ENCODE measurements at regions not wholly inside any gene's neighbourhood (a gene's known extent, or its start where the extent isn't known, plus 50 kb on each side); places are given as distances from the start of the nearest gene placed in this dataset.

DNA sequence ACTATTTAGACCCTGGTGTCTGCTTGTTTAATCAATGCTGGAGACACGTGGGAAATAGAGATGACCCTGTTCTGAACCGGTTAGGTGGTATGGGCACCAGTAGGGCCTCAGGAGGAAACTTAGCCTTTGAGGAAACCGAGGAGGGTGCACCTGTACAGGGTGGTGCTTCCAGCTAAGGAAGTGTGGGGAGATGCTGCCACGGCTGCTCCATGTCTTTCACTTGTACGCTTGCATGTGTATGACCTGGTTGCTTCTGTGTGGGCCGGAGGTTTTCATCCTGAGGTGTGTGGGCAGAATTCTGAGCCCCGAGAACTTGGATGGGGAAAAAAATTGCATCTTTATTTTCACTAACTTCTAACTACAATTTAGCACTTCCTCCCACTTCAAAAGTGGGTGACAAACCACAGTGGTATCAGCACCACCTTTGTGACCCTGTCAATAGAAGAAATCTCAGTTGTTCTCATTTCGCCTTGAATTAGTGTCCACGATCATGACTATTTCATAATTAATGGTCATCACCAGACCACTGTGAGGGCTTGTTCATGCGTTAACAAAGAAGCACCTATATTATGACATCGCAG, 99.8 kb upstream of the SPATA31C2 start:
- peaks cover 9 to 19% (median 11%) of the 10 kb centered on the region in 4 donors for H3K4me1 Mint-ChIP-seq
- peak overlapping the region in 1 of 7 donors; percentile 52 for H3K27ac Mint-ChIP-seq
- H3K4me1 ChIP-seq (ENCODE audit: insufficient read depth, low read length) = peaks cover 11% of the 10 kb centered on the region
- H3K36me3 ChIP-seq (ENCODE audit: insufficient read depth, low read length) = no peaks in the 10 kb centered on the region
- H3K27ac ChIP-seq (ENCODE audit: low read depth, low read length) = no peak overlapping the region
- no peaks in the 10 kb centered on the region for H3K9me3 ChIP-seq (ENCODE audit: control insufficient read depth in 1 of 2, low read length in 2 of 2)
- ChIA-PET POLR2A (ENCODE audit: partially characterized antibody) (no interaction called here), CTCF (ENCODE audit: partially characterized antibody) (no interaction called here)
- DNase-seq = no peak
- no peaks in the 10 kb centered on the region for H3K9me3 Mint-ChIP-seq
- H3K27me3 ChIP-seq (ENCODE audit: insufficient read depth, low read length) = no peaks in the 10 kb centered on the region
- H3K36me3 Mint-ChIP-seq = no peaks in the 10 kb centered on the region
- intact Hi-C loops (cut with micrococcal nuclease) = no loop called here
- H3K4me3 ChIP-seq (ENCODE audit: low read length in 2 of 2) = no peak overlapping the region
- peak overlapping the region in 3 of 8 donors; percentile 3 to 46 (median 23) for H3K4me3 Mint-ChIP-seq
- peaks cover 9 to 10% of the 10 kb centered on the region in 2 donors for H3K27me3 Mint-ChIP-seq

DNA sequence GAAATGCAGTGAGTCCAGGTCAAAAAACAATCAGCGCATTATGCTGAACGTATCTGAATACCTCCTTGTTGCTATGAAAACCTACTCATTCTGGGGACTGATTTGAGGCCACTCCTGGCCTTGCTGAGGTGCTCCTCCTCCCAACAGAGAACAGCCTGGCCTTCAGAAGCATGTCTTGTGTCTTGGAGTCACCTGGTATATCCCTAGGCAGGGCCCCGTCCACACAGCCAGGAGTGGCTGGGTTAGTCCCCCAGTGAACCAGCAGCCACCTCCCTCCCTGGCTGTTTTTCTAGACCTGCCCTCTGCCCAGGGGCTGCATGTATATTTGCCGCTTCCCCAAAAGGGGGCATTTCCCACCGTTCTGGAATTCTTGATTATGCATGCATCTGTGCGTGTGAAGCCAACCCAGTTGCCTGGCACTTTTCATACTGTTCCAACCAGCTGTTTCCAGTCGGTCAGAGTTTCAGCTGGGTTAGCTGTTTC, 99.2 kb upstream of the SPATA31C2 start:
- Mint-ChIP-seq H3K36me3 (peaks cover 0 to under 1% of the 10 kb centered on the region in 2 donors), H3K27me3 (peaks cover 6 to 9% of the 10 kb centered on the region in 2 donors), H3K4me1 (peaks cover 9 to 19% (median 11%) of the 10 kb centered on the region in 4 donors), H3K9me3 (peaks cover 0 to 2% (median under 1%) of the 10 kb centered on the region in 8 donors), H3K4me3 (no peak overlapping the region), H3K27ac (peak overlapping the region in 1 of 7 donors; percentile 52)
- no peaks in the 10 kb centered on the region for H3K36me3 ChIP-seq (ENCODE audit: insufficient read depth, low read length)
- POLR2A ChIA-PET (ENCODE audit: partially characterized antibody) = no interaction called here
- H3K27ac ChIP-seq (ENCODE audit: low read depth, low read length) = no peak overlapping the region
- peaks cover 11% of the 10 kb centered on the region for H3K4me1 ChIP-seq (ENCODE audit: insufficient read depth, low read length)
- no peak overlapping the region for H3K4me3 ChIP-seq (ENCODE audit: low read length in 2 of 2)
- no peaks in the 10 kb centered on the region for H3K9me3 ChIP-seq (ENCODE audit: control insufficient read depth in 1 of 2, low read length in 2 of 2)
- intact Hi-C loops (cut with micrococcal nuclease) = no loop called here
- no peaks in the 10 kb centered on the region for H3K27me3 ChIP-seq (ENCODE audit: insufficient read depth, low read length)
- CTCF ChIA-PET (ENCODE audit: partially characterized antibody) = no interaction called here
- DNase-seq = no peak

DNA sequence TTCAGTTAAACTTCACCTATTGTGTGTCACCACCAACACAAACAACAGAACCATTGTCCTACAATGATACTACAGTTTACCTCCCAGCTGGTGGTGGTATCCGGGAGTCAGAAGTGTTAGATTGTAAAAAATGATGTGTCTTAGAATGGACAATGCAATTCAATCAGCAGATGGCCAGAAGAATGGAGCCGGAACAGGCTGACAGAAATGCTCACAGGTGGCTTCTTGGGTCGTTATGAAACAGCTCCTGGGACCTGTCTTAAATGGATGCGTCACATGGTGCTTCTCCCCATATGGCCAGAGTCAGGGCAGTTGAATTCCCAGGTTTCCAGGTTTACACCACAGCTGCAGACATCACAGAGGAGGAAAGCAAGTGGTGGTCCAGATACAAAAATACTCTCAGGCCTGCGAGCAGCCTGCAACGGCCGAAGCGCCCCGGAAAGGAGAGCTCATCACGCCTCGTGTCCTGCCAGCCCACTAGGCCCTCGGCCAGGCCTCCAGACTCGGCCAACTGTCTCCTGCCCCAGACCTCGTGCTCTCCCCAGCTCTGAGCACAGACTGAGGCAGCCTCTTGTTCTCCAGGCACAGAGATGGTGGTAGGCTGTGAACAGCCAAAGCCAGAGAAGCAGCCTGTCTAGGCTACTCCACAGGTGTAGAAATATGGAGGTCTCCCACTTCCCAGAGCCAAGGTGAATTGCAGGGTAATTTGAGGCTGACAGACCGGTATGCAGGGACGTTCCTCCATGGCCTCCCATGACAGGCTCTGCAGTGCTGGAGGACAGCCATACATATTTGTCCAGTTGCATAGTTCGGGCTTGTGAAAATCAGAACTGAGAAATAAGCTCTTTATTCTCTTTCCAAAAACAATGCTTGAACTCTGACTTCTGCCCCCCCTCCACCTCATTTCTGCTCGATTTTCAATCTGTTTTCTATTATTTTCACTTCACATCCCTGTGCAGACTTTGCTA, 98.5 kb upstream of the SPATA31C2 start:
- peaks cover 9 to 19% (median 11%) of the 10 kb centered on the region in 4 donors for H3K4me1 Mint-ChIP-seq
- DNase-seq = no peak
- intact Hi-C loops (cut with micrococcal nuclease) = no loop called here
- H3K27ac Mint-ChIP-seq = peak overlapping the region in 2 of 7 donors; percentile 22 to 62
- H3K4me3 ChIP-seq (ENCODE audit: low read length in 2 of 2) = no peak overlapping the region
- no peaks in the 10 kb centered on the region for H3K9me3 ChIP-seq (ENCODE audit: control insufficient read depth in 1 of 2, low read length in 2 of 2)
- H3K4me1 ChIP-seq (ENCODE audit: insufficient read depth, low read length) = peaks cover 11% of the 10 kb centered on the region
- peaks cover 0 to 5% (median 3%) of the 10 kb centered on the region in 8 donors for H3K9me3 Mint-ChIP-seq
- ChIA-PET POLR2A (ENCODE audit: partially characterized antibody) (no interaction called here), CTCF (ENCODE audit: partially characterized antibody) (no interaction called here)
- H3K36me3 Mint-ChIP-seq = peaks cover 0 to 5% of the 10 kb centered on the region in 2 donors
- no peak overlapping the region for H3K4me3 Mint-ChIP-seq
- H3K27me3 ChIP-seq (ENCODE audit: insufficient read depth, low read length) = no peaks in the 10 kb centered on the region
- H3K27ac ChIP-seq (ENCODE audit: low read depth, low read length) = no peak overlapping the region
- H3K36me3 ChIP-seq (ENCODE audit: insufficient read depth, low read length) = no peaks in the 10 kb centered on the region
- H3K27me3 Mint-ChIP-seq = peaks cover 8 to 10% of the 10 kb centered on the region in 2 donors

GRCh38 chr9:88235615-88236014, 97.3 kb upstream of the SPATA31C2 start:
- no peak overlapping the region for H3K4me3 Mint-ChIP-seq
- H3K9me3 Mint-ChIP-seq = peaks cover 0 to 10% (median 4%) of the 10 kb centered on the region in 8 donors
- Histone ChIP-seq H3K36me3 (ENCODE audit: insufficient read depth, low read length) (no peaks in the 10 kb centered on the region), H3K9me3 (ENCODE audit: control insufficient read depth in 1 of 2, low read length in 2 of 2) (no peaks in the 10 kb centered on the region), H3K4me3 (ENCODE audit: low read length in 2 of 2) (no peak overlapping the region), H3K27ac (ENCODE audit: low read depth, low read length) (no peak overlapping the region), H3K4me1 (ENCODE audit: insufficient read depth, low read length) (peaks cover 11% of the 10 kb centered on the region), H3K27me3 (ENCODE audit: insufficient read depth, low read length) (no peaks in the 10 kb centered on the region)
- H3K27me3 Mint-ChIP-seq = peaks cover 7 to 10% of the 10 kb centered on the region in 2 donors
- DNase-seq = no peak
- H3K4me1 Mint-ChIP-seq = peaks cover 9 to 19% (median 11%) of the 10 kb centered on the region in 4 donors
- POLR2A ChIA-PET (ENCODE audit: partially characterized antibody) = no interaction called here
- intact Hi-C loops (cut with micrococcal nuclease) = no loop called here
- H3K36me3 Mint-ChIP-seq = peaks cover 0 to 5% of the 10 kb centered on the region in 2 donors
- CTCF ChIA-PET (ENCODE audit: partially characterized antibody) = no interaction called here
- no peak overlapping the region for H3K27ac Mint-ChIP-seq

GRCh38 chr9:88234114-88234513, 95.8 kb upstream of the SPATA31C2 start:
- H3K27ac ChIP-seq (ENCODE audit: low read depth, low read length) = no peak overlapping the region
- Mint-ChIP-seq H3K4me3 (no peak overlapping the region), H3K27ac (peak overlapping the region in 1 of 7 donors; percentile 0), H3K4me1 (peaks cover 9 to 16% (median 11%) of the 10 kb centered on the region in 4 donors), H3K36me3 (peaks cover 0 to 5% of the 10 kb centered on the region in 2 donors), H3K9me3 (peaks cover 0 to 13% (median 5%) of the 10 kb centered on the region in 8 donors), H3K27me3 (peaks cover 5 to 9% of the 10 kb centered on the region in 2 donors)
- no peaks in the 10 kb centered on the region for H3K9me3 ChIP-seq (ENCODE audit: control insufficient read depth in 1 of 2, low read length in 2 of 2)
- no peaks in the 10 kb centered on the region for H3K27me3 ChIP-seq (ENCODE audit: insufficient read depth, low read length)
- intact Hi-C loops (cut with micrococcal nuclease) = no loop called here
- POLR2A ChIA-PET (ENCODE audit: partially characterized antibody) = no interaction called here
- no peak overlapping the region for H3K4me3 ChIP-seq (ENCODE audit: low read length in 2 of 2)
- no peak for DNase-seq
- peaks cover 11% of the 10 kb centered on the region for H3K4me1 ChIP-seq (ENCODE audit: insufficient read depth, low read length)
- CTCF ChIA-PET (ENCODE audit: partially characterized antibody) = interaction anchor here (0.9 kb wide), 1 partner anchor 8 kb away, joined by 3 read pairs; no protein-coding TSS in a partner anchor
- no peaks in the 10 kb centered on the region for H3K36me3 ChIP-seq (ENCODE audit: insufficient read depth, low read length)

GRCh38 chr9:88233091-88233490, 94.8 kb upstream of the SPATA31C2 start:
- H3K4me3 ChIP-seq (ENCODE audit: low read length in 2 of 2) = no peak overlapping the region
- Mint-ChIP-seq H3K4me1 (peaks cover 5 to 10% (median 7%) of the 10 kb centered on the region in 4 donors), H3K4me3 (no peak overlapping the region), H3K27me3 (peaks cover 5 to 9% of the 10 kb centered on the region in 2 donors), H3K27ac (no peak overlapping the region), H3K36me3 (peaks cover 0 to 5% of the 10 kb centered on the region in 2 donors), H3K9me3 (peaks cover 0 to 13% (median 5%) of the 10 kb centered on the region in 8 donors)
- no peak for DNase-seq
- CTCF ChIA-PET (ENCODE audit: partially characterized antibody) = no interaction called here
- H3K27me3 ChIP-seq (ENCODE audit: insufficient read depth, low read length) = no peaks in the 10 kb centered on the region
- intact Hi-C loops (cut with micrococcal nuclease) = no loop called here
- no peak overlapping the region for H3K27ac ChIP-seq (ENCODE audit: low read depth, low read length)
- H3K4me1 ChIP-seq (ENCODE audit: insufficient read depth, low read length) = peaks cover 7% of the 10 kb centered on the region
- no peaks in the 10 kb centered on the region for H3K9me3 ChIP-seq (ENCODE audit: control insufficient read depth in 1 of 2, low read length in 2 of 2)
- no peaks in the 10 kb centered on the region for H3K36me3 ChIP-seq (ENCODE audit: insufficient read depth, low read length)
- POLR2A ChIA-PET (ENCODE audit: partially characterized antibody) = no interaction called here

DNA sequence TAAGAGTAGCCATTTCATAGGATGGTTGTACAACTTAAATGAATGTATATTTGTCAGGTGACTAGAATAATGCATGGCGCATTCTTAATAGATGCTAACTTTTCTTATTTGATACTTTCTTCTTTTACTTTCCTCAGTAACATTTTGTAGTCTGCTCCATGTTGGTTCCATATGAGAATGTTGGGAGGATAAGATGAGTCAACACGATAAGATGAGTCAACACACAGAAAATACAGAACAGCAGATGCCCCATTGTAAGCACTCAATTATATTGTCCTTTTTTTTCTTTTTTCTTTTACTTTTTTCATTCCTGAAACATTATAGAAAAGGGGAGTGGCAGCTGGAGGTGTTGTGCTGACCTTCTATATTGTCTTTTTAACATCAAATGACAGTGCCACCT, 92.3 kb upstream of the SPATA31C2 start:
- DNase-seq = no peak
- CTCF ChIA-PET (ENCODE audit: partially characterized antibody) = no interaction called here
- Histone ChIP-seq H3K9me3 (ENCODE audit: control insufficient read depth in 1 of 2, low read length in 2 of 2) (no peaks in the 10 kb centered on the region), H3K27me3 (ENCODE audit: insufficient read depth, low read length) (no peaks in the 10 kb centered on the region), H3K36me3 (ENCODE audit: insufficient read depth, low read length) (no peaks in the 10 kb centered on the region), H3K4me3 (ENCODE audit: low read length in 2 of 2) (no peak overlapping the region), H3K27ac (ENCODE audit: low read depth, low read length) (no peak overlapping the region), H3K4me1 (ENCODE audit: insufficient read depth, low read length) (no peaks in the 10 kb centered on the region)
- POLR2A ChIA-PET (ENCODE audit: partially characterized antibody) = no interaction called here
- H3K9me3 Mint-ChIP-seq = peaks cover 0 to 13% (median 5%) of the 10 kb centered on the region in 8 donors
- intact Hi-C loops (cut with micrococcal nuclease) = no loop called here
- H3K4me3 Mint-ChIP-seq = no peak overlapping the region
- H3K36me3 Mint-ChIP-seq = peaks cover 0 to 5% of the 10 kb centered on the region in 2 donors
- H3K27me3 Mint-ChIP-seq = peaks cover 5 to 11% of the 10 kb centered on the region in 2 donors
- H3K4me1 Mint-ChIP-seq = no peaks in the 10 kb centered on the region
- no peak overlapping the region for H3K27ac Mint-ChIP-seq

Data from CD4-positive, alpha-beta memory T cell (primary cell).